22Rv1 (cell line): ENCODE measurements at regions not wholly inside any gene's neighbourhood (a gene's known extent, or its start where the extent isn't known, plus 50 kb on each side); places are given as distances from the start of the nearest gene placed in this dataset.

Experiments
- CTCF ChIP-seq: fragments of 450-650 bp; IDR thresholded peaks from 2 replicates; pipeline ENCODE4 v1.5.1; 2017; ENCODE audit warnings: mild to moderate bottlenecking
- ZFX ChIP-seq: fragments of 450-650 bp; IDR thresholded peaks from 2 replicates; pipeline ENCODE4 v1.6.1; 2017; ENCODE audit warnings: antibody characterized with exemption, borderline replicate concordance

DNA sequence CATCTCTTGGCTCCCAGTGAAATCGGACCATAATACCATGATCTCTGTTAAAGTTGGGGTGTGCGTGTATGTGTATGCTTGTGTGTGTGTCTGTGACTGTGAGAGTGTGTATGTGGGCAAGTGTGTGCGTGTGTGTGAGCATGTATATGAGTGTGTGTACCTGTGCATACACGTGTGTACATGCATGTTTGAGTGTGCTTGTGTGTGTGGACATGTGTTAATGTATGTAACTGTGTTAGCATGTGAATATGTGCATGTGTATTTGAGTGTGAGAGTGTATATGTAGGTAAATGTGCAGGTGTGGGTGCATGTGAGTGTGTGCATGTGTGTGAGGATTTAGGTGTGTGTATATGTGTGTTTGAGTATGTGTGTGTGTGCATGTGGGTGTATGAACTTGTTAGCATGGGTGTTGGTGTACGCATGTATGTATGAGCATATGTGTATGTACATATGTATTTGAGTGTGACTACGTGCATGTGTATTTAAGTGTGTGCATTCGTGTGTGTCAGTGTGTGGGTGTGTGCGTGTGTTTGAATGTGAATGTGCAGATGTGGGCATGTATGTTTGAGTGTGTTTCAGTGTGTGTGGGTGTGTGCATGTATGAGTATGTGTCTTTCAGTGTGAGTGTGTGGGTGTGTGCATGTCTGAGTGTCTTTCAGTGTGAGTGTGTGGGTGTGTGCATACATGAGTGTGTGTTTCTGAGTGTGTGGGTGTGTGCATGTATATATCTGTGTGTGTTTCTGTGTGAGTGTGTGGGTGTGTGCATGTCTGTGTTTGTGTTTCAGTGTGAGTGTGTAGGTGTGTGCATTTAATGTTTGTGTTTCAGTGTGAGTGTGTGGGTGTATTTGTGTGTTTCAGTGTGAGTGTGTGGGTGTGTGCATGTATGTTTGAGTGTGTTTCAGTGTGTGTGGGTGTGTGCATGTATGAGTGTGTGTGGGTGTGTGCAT, 183.2 kb downstream of the SOX9 start:
- no peak for TF ChIP-seq CTCF
- TF ChIP-seq ZFX = no peak
